GM12878 (cell line): ENCODE measurements at regions not wholly inside any gene's neighbourhood (a gene's known extent, or its start where the extent isn't known, plus 50 kb on each side); places are given as distances from the start of the nearest gene placed in this dataset.

ENCODE experiments used
- ATAC-seq: fragments of 200-7000 bp; cut with Tn5 transposase; 3 replicates; pipeline ENCODE4 v1.9.1; 2020; ENCODE audit warnings: mild to moderate bottlenecking, moderate library complexity
- BruUV-seq: library from RNA; stranded (reverse); fragments of 400-500 nt; replicated peaks from 2 replicates; lab custom pipeline; 2021; lab: Mats Ljungman, UMichigan
- CTCF ChIA-PET: fragments of 300-600 bp; sonication (Branson Sonifier 250); formaldehyde crosslinking; extraction: SDS; loops from one replicate; lab custom pipeline; 2021; ENCODE audit warnings: inconsistent platforms; lab: Yijun Ruan, JAX
- POLR2A ChIA-PET: fragments of 350-600 bp; formaldehyde crosslinking; extraction: SDS; loops from one replicate; lab custom pipeline; 2021; ENCODE audit warnings: inconsistent platforms; lab: Charles Lee
- RAD21 ChIA-PET: fragments of 300-600 bp; sonication (Branson Sonifier 250); formaldehyde crosslinking; loops from one replicate; lab custom pipeline; 2023; ENCODE audit warnings: antibody characterized with exemption; ENCODE audit not compliant: unreplicated experiment; lab: Charles Lee
- SMC1A ChIA-PET: fragments of 300-600 bp; sonication (Branson Sonifier 250); formaldehyde crosslinking; loops from one replicate; lab custom pipeline; 2023; ENCODE audit not compliant: unreplicated experiment, uncharacterized antibody; lab: Charles Lee
- DNase-seq: peaks from one replicate; pipeline ENCODE4 v3.0.0-alpha.2; 2011; ENCODE audit warnings: low read depth, low spot score
- FAIRE-seq: peaks from 3 replicates; lab custom pipeline; 2011; peaks lifted over from hg19 to GRCh38; lab: Jason Lieb, UNC
- H2AFZ ChIP-seq: 2 replicates; pipeline ENCODE4 v1.6.0; 2011; ENCODE audit warnings: low read depth, low read length, control low read depth; ENCODE audit not compliant: control insufficient read depth
- H3K27ac ChIP-seq: 2 replicates; pipeline ENCODE4 v1.5.1; 2011; ENCODE audit warnings: control low read depth; ENCODE audit not compliant: control insufficient read depth, insufficient read depth
- H3K27me3 ChIP-seq, 2 experiments: replicated peaks in 1 of 2; 2 replicates each; pipeline versions ENCODE4 v1.6.0 to v1.6.1; 2011; ENCODE audit warnings: low read length in 1 of 2; ENCODE audit not compliant: control insufficient read depth in 2 of 2, insufficient read depth in 2 of 2
- H3K36me3 ChIP-seq, 2 experiments: 2 replicates each; pipeline ENCODE4 v1.5.1; 2011; ENCODE audit warnings: low read length in 1 of 2; ENCODE audit not compliant: control insufficient read depth in 2 of 2, insufficient read depth in 2 of 2
- H3K4me1 ChIP-seq: 2 replicates; pipeline ENCODE4 v1.6.1; 2011; ENCODE audit warnings: mild to moderate bottlenecking, low read length, moderate library complexity, mixed read lengths; ENCODE audit not compliant: control insufficient read depth, insufficient read depth
- H3K4me2 ChIP-seq: 2 replicates; pipeline ENCODE4 v1.6.0; 2011; ENCODE audit warnings: control low read depth; ENCODE audit not compliant: control insufficient read depth, insufficient read depth
- H3K4me3 ChIP-seq: fragments of 200-600 bp; sonication (generic); 2 replicates; pipeline ENCODE4 v1.5.1; 2016
- H3K79me2 ChIP-seq: 2 replicates; pipeline ENCODE4 v1.6.0; 2011; ENCODE audit warnings: low read length; ENCODE audit not compliant: control insufficient read depth, insufficient read depth
- H3K9ac ChIP-seq: 2 replicates; pipeline ENCODE4 v1.8.0; 2011; ENCODE audit warnings: low read length, control low read depth, mixed read lengths; ENCODE audit not compliant: control insufficient read depth, insufficient read depth
- H3K9me3 ChIP-seq: replicated peaks from 3 replicates; pipeline ENCODE4 v1.5.1; 2011; ENCODE audit warnings: mild to moderate bottlenecking, low read length; ENCODE audit not compliant: control insufficient read depth, insufficient read depth
- H4K20me1 ChIP-seq: 2 replicates; pipeline ENCODE4 v1.6.0; 2011; ENCODE audit not compliant: control insufficient read depth, insufficient read depth
- BHLHE40 ChIP-seq, 2 experiments: fragments of 450-650 bp in 1 of 2; IDR thresholded peaks; 2 replicates each; pipeline ENCODE4 v1.6.1; 2011 to 2017; ENCODE audit warnings: low read depth in 2 of 2, borderline replicate concordance in 1 of 2, improper control_type of control experiment in 1 of 2, low read length in 1 of 2, mild to moderate bottlenecking in 1 of 2
- MXI1 ChIP-seq: fragments of 150-350 bp; IDR thresholded peaks from 2 replicates; pipeline ENCODE4 v1.6.1; 2011; ENCODE audit warnings: low read depth, mild to moderate bottlenecking, inconsistent platforms, low read length, improper control_type of control experiment
- NBN ChIP-seq: fragments of 450-650 bp; IDR thresholded peaks from 2 replicates; pipeline ENCODE4 v1.6.1; 2016
- PAX5 ChIP-seq: IDR thresholded peaks from 2 replicates; pipeline ENCODE4 v1.6.1; 2011; ENCODE audit warnings: low read depth, low read length, borderline replicate concordance
- RFX5 ChIP-seq: IDR thresholded peaks from 2 replicates; pipeline ENCODE4 v1.6.1; 2011; ENCODE audit warnings: low read depth, low read length, improper control_type of control experiment
- SMAD1 ChIP-seq: fragments of 450-650 bp; IDR thresholded peaks from 2 replicates; pipeline ENCODE4 v1.6.1; 2018; ENCODE audit warnings: mild to moderate bottlenecking, low read depth; ENCODE audit not compliant: partially characterized antibody
- SMARCA5 ChIP-seq: fragments of 450-650 bp; IDR thresholded peaks from 2 replicates; pipeline ENCODE4 v1.6.1; 2017; ENCODE audit warnings: mild to moderate bottlenecking
- SRF ChIP-seq, 2 experiments: IDR thresholded peaks; 2 replicates each; pipeline ENCODE4 v1.6.1; 2011; ENCODE audit warnings: low read depth in 2 of 2, low read length in 2 of 2, mild to moderate bottlenecking in 1 of 2, moderate library complexity in 1 of 2
- SUZ12 ChIP-seq: fragments of 200-600 bp; sonication (generic); IDR thresholded peaks from one replicate; pipeline ENCODE4 v1.6.1; 2018; ENCODE audit warnings: antibody characterized with exemption, mild to moderate bottlenecking; ENCODE audit not compliant: unreplicated experiment
- TCF3 ChIP-seq: IDR thresholded peaks from 2 replicates; pipeline ENCODE4 v1.6.1; 2012; ENCODE audit warnings: low read depth, mild to moderate bottlenecking, low read length, borderline replicate concordance; ENCODE audit not compliant: insufficient read depth
- ZBED1 ChIP-seq: IDR thresholded peaks from 2 replicates; pipeline ENCODE4 v1.6.1; 2016; ENCODE audit warnings: borderline replicate concordance
- ZBTB11 ChIP-seq: fragments of 450-650 bp; formaldehyde crosslinking; IDR thresholded peaks from 2 replicates; pipeline ENCODE4 v1.5.0; 2022; ENCODE audit warnings: mild to moderate bottlenecking, missing genetic modification characterization
- ZNF24 ChIP-seq: fragments of 450-650 bp; IDR thresholded peaks from 2 replicates; pipeline ENCODE4 v1.6.1; 2017; ENCODE audit warnings: antibody characterized with exemption, mild to moderate bottlenecking
- WGBS: methylation state at CpG from one replicate; pipeline ENCODE4 v1.1.6; 2016; ENCODE audit warnings: low lambda C conversion rate; ENCODE audit not compliant: insufficient replicate concordance, insufficient coverage; ENCODE audit errors: missing lambda C conversion rate; 5-methylcytosine and 5-hydroxymethylcytosine counted together
- in situ Hi-C: fragments of 300-500 bp; cut with MboI; formaldehyde crosslinking; loops from 9 replicates; pipeline ENCODE4 v1.14.3; 2018; ENCODE audit warnings: mixed read lengths
- intact Hi-C: fragments of 100-400 bp; cut with micrococcal nuclease; formaldehyde crosslinking; loops from one replicate; pipeline ENCODE4 v1.14.2; 2022; ENCODE audit not compliant: unreplicated experiment
- TF ChIP-seq, protein P1 (sequence below): IDR thresholded peaks from 2 replicates; pipeline ENCODE4 v1.6.1; 2011; ENCODE audit warnings: mild to moderate bottlenecking, low read depth, low read length, moderate library complexity; ENCODE audit not compliant: insufficient replicate concordance
- TF ChIP-seq, protein P2 (sequence below): IDR thresholded peaks from 2 replicates; pipeline ENCODE4 v1.6.1; 2012; ENCODE audit warnings: low read depth, low read length, improper control_type of control experiment

- in situ Hi-C loops: no loop called here
- H3K27me3 ChIP-seq: no peaks in the 10 kb centered on the region
- H3K36me3 ChIP-seq: no peaks in the 10 kb centered on the region
- H3K4me1 ChIP-seq: no peaks in the 10 kb centered on the region
- H3K27ac ChIP-seq: no peak overlapping the region
- ChIA-PET SMC1A (interaction anchor here (0.8 to 1.3 kb wide), 2 partner anchors 26 to 474 kb away, joined by 3 read pairs; no protein-coding TSS in a partner anchor), POLR2A (no interaction called here), CTCF (no interaction called here), RAD21 (no interaction called here)
- no TSS peak for BruUV-seq
- H2AFZ ChIP-seq: no peak overlapping the region
- DNase-seq (no peak), FAIRE-seq (no peak), ATAC-seq (no peak)
- H3K9ac ChIP-seq: no peak overlapping the region
- no peaks in the 10 kb centered on the region for H4K20me1 ChIP-seq
- intact Hi-C loops: no loop called here
- no peak overlapping the region for H3K4me3 ChIP-seq
- no peaks in the 10 kb centered on the region for H3K79me2 ChIP-seq
- no peaks in the 10 kb centered on the region for H3K9me3 ChIP-seq
- no peak overlapping the region for H3K4me2 ChIP-seq
- WGBS: 14% methylated on average over 3 of the region's 3 CpGs
- TF ChIP-seq SUZ12 (no peak), ZBED1 (no peak), ZBTB11 (CRISPR knock-in tag) (no peak), SMAD1 (no peak), ZNF24 (no peak), SMARCA5 (no peak), NBN (no peak), MXI1 (no peak), SRF (IDR thresholded peaks at IDR 0.05; ENCODE audit: low read depth in 2 of 2, low read length in 2 of 2) (no peak), TCF3 (no peak), BHLHE40 (IDR thresholded peaks at IDR 0.05; ENCODE audit: borderline replicate concordance in 1 of 2, low read depth in 2 of 2, low read length in 1 of 2) (no peak), RFX5 (no peak), PAX5 (no peak)
- TF ChIP-seq, protein P1, sequence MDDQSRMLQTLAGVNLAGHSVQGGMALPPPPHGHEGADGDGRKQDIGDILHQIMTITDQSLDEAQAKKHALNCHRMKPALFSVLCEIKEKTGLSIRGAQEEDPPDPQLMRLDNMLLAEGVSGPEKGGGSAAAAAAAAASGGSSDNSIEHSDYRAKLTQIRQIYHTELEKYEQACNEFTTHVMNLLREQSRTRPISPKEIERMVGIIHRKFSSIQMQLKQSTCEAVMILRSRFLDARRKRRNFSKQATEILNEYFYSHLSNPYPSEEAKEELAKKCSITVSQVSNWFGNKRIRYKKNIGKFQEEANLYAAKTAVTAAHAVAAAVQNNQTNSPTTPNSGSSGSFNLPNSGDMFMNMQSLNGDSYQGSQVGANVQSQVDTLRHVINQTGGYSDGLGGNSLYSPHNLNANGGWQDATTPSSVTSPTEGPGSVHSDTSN: no peak
- TF ChIP-seq, protein P2, sequence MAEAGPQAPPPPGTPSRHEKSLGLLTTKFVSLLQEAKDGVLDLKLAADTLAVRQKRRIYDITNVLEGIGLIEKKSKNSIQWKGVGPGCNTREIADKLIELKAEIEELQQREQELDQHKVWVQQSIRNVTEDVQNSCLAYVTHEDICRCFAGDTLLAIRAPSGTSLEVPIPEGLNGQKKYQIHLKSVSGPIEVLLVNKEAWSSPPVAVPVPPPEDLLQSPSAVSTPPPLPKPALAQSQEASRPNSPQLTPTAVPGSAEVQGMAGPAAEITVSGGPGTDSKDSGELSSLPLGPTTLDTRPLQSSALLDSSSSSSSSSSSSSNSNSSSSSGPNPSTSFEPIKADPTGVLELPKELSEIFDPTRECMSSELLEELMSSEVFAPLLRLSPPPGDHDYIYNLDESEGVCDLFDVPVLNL: no peak
Measured at GRCh38 chr2:156115338-156115737, 217.2 kb downstream of the NR4A2 start.
